Cardiac fibroblast (primary cell): ENCODE measurements at regions not wholly inside any gene's neighbourhood (a gene's known extent, or its start where the extent isn't known, plus 50 kb on each side); places are given as distances from the start of the nearest gene placed in this dataset.
"Not testable (repeated sequence)": the region's sequence is repeated elsewhere in the genome, so short reads cannot be mapped to it uniquely, and the experiment has no call there.

Source experiments
- DNase-seq, 2 donors: peaks; one replicate each; pipeline versions ENCODE4 v3.0.0 to v3.0.0-alpha.2; 2010; ENCODE audit warnings: low read depth in 2 of 2
- H3K4me3 ChIP-seq, 2 donors: replicated peaks in 1 of 2; 1 replicate in 1 of 2; 2 replicates in 1 of 2; pipeline ENCODE4 v1.5.1; 2011; ENCODE audit warnings: low read depth in 2 of 2, low read length in 2 of 2, mild to moderate bottlenecking in 2 of 2, moderate library complexity in 1 of 2
- CTCF ChIP-seq: IDR thresholded peaks from one replicate; pipeline ENCODE4 v1.5.1; 2011; ENCODE audit warnings: low read depth, mild to moderate bottlenecking, low read length, inconsistent platforms

DNA sequence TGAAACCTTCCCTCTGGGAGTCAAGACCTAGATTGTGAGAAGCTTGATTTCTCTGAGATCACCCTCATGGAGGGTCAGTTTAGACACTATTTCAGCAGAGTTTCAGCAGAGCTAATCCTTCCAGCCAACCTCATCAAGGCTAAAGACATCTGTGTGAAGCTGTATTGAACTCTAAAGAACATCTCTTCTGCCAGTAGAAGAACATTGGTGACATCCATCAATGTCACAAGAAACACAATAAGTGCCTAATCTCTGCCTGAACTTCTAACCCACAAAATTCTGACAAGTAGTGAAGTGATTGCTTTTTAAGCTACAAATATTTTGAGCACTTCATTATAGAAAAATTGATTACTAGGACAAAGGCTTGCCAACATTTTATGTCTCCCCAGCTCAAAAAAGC, 475.8 kb upstream of the PCDH20 start:
- no peak for TF ChIP-seq CTCF
- H3K4me3 ChIP-seq = no peak overlapping the region
- no peak for DNase-seq

DNA sequence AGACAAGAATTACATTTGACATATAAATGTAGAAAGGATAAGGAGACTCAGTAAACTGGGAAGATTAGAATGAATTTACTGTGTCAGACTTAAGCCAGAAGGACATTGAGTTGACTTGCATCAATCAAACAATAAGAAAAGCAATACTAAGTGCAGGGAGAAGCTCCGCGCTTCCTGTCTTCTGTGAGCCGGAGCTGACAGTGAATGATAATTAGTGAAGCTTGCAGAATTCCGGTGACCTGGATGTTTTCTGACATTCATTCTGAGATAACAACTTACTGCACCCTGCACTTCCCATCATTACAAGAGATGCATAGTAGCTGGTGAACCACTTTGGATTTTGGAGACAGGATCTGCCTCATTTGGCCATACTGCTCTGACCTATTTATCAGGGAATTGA, 469.2 kb upstream of the PCDH20 start:
- TF ChIP-seq CTCF = no peak
- H3K4me3 ChIP-seq = no peak overlapping the region
- DNase-seq = no peak

GRCh38 chr13:61880578-61881283, 465.1 kb upstream of the PCDH20 start:
- peak; percentile 39 for TF ChIP-seq CTCF
- DNase-seq = peak; percentile 13 to 16
- no peak overlapping the region for H3K4me3 ChIP-seq

- H3K4me3 ChIP-seq, DNase-seq: not testable (repeated sequence)
Observed at GRCh38 chr13:61878565-61878964, 462.9 kb upstream of the PCDH20 start.

DNA sequence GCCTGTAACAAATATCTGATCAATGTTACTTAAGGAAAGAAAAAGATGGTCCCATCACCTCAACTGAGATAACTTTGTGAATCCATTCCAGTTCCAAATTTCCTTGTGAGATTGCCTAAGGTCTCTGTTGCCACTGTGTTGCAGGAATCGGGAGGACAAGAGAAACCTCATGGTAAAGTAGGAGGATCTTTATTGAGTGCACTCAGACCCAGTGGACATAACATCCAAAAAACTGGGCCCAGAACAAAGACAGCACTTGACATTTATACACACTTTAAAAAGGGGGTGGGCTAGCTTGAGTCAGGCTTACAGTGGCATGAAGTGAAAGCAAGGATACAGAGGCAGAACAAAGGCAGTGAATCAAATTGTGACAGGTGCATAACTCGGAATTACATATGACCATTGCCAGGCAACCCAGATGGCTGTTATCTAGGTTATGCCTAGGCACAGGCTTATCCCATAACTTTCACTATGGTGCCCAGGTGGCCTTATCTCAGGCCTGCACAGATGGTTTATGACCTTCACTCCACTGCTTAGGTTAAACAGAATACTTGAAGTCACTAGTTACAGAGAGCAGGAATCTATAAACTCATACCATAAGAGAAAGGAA, 459.4 kb upstream of the PCDH20 start:
- DNase-seq = no peak
- no peak overlapping the region for H3K4me3 ChIP-seq
- TF ChIP-seq CTCF = no peak

GRCh38 chr13:61873717-61874116, 458.1 kb upstream of the PCDH20 start:
- H3K4me3 ChIP-seq = no peak overlapping the region
- TF ChIP-seq CTCF = no peak

DNA sequence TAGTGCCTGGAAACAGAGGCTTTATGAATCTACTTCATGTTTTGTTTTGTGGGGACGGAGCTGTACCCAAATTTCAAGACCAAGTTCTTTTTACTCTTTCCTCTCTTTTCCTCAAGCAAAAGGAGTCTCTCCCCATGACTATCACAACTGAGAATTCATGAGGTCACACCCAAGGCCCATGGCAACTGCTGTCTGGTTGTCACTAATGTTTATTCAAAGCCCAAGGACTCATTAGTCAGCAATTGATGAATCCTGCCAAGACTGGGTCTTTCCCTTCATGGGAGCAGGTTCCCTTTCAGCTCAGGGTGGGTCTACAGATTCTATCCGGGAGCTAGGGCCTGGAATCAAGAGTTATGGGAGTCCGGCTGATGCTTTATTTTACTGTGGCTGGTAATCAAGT, 441.5 kb upstream of the PCDH20 start:
- H3K4me3 ChIP-seq = no peak overlapping the region

More at GRCh38 chr13:61873717-61874116, 458.1 kb upstream of the PCDH20 start:
- no peak for DNase-seq

More for the DNA sequence above, 441.5 kb upstream of the PCDH20 start:
- no peak for TF ChIP-seq CTCF
- no peak for DNase-seq
